Activated CD4-positive, alpha-beta T cell treated with anti-CD3 and anti-CD28 coated beads, Interleukin-2, amount 50 U/mL, for 24 hours (primary cell): ENCODE measurements at regions not wholly inside any gene's neighbourhood (a gene's known extent, or its start where the extent isn't known, plus 50 kb on each side); places are given as distances from the start of the nearest gene placed in this dataset.

Source experiments
- DNase-seq, 2 donors: peaks; one replicate each; pipeline ENCODE4 v3.0.0-alpha.2; 2020; ENCODE audit warnings: low read depth in 1 of 2, low spot score in 1 of 2

DNA sequence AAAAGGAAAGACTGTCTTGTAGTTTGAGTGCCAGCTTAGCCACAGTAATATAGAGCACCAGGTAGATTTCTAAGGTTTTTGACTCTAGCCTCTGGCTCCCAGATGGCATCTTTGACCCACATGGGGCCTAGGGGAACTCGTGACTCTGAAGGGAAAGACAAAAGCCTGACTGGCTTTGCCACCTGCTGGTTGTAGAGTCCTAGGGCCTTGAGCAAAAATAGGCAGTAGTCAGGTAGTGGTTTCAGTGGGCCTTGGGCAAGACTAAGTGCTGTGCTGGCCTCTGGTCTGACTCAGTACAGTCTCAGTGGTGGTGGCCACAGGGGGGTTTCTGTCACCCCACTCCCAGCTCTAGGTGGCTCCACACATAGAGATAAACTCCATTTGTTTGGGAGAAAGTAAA is 349.4 kb downstream of the FAM181B start:
- no peak for DNase-seq

- no peak for DNase-seq
Observed at GRCh38 chr11:82373781-82374542, 359.7 kb downstream of the FAM181B start.

DNA sequence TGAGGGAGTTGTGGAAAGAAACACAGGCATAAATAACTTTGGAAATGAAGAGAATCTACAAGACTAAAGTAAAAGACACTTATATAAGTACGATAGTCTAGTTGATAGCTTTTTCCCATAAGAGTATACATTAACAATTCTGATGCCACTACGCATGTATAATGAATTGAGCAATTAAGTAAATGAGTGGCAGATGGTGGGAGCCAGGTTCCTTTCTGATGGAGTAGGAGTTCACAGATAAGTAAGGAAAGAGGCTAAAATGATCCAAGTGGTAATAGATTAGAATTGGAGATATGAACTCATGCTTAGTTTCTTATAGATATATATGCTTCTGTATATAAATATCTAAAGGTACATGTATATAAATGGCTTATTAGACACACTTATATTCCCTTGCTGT is 368.3 kb downstream of the FAM181B start:
- DNase-seq: no peak

DNA sequence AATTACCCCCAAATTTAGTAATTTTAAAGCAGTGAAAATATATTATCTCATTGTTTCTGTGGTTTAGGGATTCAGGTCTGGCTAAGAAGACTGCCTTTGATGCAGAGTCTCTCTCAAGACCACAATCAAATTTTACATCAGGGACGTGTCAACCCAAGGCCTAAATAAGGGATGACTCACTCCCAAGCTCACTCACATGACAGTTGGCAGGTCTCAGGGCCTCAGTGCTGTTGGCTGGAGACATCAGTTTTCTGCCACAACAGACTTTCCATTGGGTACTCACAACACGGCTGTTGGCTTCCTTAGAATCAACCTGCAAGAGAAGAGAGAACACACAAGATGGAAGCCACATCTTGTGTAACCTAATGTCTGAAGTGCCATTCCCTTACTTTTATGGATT is 377.3 kb downstream of the FAM181B start:
- no peak for DNase-seq

DNA sequence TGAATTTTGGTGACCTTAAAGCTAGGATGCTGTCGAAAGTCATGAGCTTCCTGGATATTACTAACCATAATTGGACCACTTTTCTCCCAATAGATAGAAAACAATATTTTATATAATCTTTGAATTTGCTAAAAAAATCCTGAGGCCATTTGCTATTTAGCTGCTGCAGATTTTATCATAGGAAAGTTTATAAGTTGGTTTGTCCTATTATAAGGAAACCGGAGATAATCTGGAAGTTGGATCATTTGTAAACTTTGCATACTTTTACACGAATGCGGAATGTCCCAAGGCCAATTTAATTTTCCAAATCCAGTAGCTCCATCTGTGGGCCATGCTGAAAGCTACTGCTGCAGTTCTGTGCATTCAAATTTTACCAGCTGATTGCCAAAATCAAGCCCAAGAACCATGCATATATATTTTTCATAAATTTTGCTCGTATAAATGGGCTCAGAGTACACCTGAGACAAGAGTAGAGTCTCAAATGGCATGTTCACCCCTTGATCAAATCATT is 378.3 kb downstream of the FAM181B start:
- DNase-seq: no peak

- no peak for DNase-seq
Observed at GRCh38 chr11:82326853-82327252, 406.8 kb downstream of the FAM181B start.

DNA sequence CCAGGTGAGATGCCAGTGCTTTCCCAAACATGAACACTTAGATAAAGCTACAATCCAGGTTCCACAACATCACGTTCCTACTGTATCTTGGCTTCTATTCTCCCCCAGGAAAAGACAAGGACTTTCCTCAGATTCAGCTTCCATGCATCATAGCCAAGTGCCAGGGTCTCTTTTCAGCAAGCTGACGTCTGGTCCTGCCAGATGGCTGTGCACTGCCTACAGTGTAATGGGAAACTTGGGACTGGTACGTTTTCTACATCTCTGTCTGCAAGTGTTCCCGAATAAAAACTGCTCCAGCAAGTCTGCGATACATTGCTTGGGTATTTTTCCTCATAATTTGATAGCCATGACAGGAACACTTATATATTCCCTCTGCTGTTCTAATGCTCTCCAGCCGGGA is 412.5 kb downstream of the FAM181B start:
- DNase-seq: no peak

DNA sequence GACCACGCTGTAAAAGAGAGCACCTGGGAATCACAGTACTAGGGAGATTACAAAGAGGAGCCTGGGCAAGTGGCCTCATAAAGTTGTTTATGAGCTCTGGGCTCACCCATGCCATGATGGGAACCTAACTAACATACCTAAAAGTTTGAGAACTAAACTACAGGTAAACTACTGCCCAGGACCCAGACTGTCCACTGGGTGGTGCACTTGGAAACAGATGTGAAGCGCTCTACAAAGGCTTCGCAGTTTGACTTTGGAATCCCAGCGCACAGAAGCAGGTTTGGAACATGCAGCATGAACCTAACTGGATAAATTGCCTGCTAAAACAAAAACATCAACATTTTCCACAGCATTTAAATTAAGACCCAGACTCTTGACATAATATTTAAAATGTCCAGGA is 418.6 kb downstream of the FAM181B start:
- DNase-seq: no peak

DNA sequence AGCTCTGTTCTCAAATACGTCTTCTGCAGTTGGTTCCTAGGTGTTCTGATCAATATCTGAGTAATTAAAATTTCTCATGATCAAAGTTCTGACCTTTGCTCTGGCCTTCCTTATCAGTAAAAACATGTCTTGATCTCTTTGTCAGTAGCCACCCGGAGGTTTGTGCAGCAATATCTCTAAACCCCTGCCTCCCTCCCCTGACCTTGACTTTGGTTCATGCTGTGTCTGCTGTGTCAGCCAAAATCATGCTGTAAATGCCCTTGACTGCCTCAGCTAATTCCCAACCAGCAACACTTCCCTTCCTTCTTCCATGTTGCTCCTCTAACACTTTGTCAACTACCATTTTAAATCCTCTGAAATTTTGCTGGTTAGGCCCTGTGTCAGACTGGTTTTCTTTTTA is 424.7 kb downstream of the FAM181B start:
- no peak for DNase-seq

GRCh38 chr11:82305123-82305522 is 428.5 kb downstream of the FAM181B start:
- no peak for DNase-seq

DNA sequence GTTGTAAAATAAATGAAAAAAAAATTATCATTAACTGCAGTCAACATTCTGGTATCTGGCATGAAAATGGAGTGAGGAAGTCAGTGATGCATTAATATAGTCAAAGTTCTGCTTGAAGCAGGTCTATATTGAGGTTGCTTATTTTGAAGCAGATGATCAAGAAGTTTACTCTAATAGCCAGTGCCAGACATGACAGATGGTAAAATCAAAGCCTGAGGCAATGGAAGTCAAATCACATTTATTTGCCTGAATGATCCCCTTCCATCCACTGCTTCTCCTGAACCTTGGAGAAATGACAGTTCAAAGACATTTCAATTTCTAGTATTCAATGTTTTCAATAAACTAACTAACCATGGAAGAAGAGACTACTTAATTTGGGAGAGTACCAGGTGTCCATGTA is 430.0 kb downstream of the FAM181B start:
- DNase-seq: no peak

DNA sequence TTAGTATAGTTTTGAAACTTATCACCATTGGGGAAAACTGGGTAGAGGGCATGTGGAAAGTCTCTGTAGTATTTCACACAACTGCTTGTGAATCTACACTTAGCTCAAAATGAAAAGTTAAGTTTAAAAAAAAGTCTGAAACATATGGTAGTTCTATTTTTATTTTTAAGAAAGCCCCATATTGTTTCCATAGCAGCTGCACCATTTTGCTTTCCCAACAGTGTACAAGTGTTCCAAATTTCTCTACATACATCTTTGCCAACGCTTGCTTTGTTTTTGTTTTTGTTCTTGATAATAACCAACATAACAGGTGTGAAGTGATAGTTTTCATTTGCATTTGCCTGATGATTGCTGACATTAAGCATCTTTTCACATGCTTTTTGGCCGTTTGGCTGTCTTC is 445.2 kb downstream of the FAM181B start:
- no peak for DNase-seq

GRCh38 chr11:82270870-82271269 is 462.8 kb downstream of the FAM181B start:
- DNase-seq: no peak

GRCh38 chr11:82268627-82269026 is 465.0 kb downstream of the FAM181B start:
- no peak for DNase-seq

DNA sequence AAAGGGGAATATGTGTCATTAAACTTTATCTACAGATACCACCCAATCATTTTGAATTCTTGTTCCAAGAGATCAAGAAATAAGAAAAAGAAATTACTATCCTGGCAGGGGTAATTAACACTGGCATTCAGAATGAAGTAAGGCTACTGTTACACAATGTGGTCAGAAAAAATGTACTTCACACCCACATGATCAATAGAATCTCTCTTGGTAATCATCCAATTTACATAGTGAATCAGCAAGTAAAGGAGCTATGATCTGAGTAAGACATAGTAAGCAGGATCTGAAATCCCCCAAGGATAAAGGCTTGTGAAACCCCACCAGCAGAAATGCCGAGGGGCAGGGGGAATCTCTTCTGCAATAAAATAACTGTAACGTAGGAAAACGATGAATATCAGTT is 466.5 kb downstream of the FAM181B start:
- no peak for DNase-seq

- no peak for DNase-seq
Observed at GRCh38 chr11:82261367-82261766, 472.3 kb downstream of the FAM181B start.

GRCh38 chr11:82250047-82250446 is 483.6 kb downstream of the FAM181B start:
- no peak for DNase-seq

DNA sequence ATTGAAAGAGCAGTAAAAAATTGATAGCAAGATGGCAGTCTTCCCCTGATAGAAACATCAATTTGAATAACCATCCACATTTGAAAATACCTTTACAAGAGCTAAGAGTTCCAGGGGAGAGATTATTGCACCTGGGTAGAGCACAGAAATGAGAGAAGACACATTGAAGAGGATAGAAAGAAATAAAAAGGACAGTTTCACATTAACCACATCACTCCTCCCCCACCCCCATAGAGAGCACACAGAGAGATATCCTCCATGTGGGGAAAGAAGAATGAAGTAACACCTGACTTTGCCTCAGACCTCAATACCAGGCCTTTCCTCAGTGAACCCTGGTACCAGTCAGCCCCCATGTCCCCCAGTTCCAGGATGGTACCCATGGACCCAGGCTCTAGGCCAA is 486.7 kb downstream of the FAM181B start:
- DNase-seq: no peak

DNA sequence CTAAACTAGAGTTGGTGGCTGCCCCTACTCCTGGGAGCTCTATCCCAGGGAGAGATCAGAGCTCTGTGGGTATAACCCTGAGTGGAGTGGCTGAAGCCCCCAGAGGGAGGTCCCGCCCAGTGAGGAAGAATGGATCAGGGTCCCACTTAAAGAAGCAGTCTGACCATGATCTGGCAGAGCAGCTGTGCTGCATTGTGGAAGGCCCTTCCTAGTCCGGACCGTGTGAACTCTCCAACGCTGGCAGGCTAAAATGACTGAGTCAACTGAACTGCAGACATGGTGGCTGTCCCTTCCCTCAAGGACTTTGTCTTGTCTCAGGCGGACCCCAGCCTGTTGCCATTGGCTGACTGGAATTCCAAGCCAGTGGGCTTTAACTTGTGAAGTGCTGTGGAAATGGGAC is 494.2 kb downstream of the FAM181B start:
- DNase-seq: no peak

- no peak for DNase-seq
Observed at GRCh38 chr11:82234256-82234655, 499.4 kb downstream of the FAM181B start.

GRCh38 chr11:82233201-82233600 is 500.5 kb downstream of the FAM181B start:
- no peak for DNase-seq

GRCh38 chr11:82229341-82229740 is 504.3 kb downstream of the FAM181B start:
- no peak for DNase-seq

GRCh38 chr11:82225930-82226329 is 507.7 kb downstream of the FAM181B start:
- no peak for DNase-seq
